K562 (cell line): ENCODE measurements at regions not wholly inside any gene's neighbourhood (a gene's known extent, or its start where the extent isn't known, plus 50 kb on each side); places are given as distances from the start of the nearest gene placed in this dataset.
A peak's percentile ranks its signal among the peaks of the same experiment; 100 is the strongest.

Experiments
- ATAC-seq: fragments of 200-7000 bp; cut with Tn5 transposase; 3 replicates; pipeline ENCODE4 v1.9.1; 2020; ENCODE audit warnings: moderate library complexity
- BruUV-seq: library from RNA; stranded (reverse); fragments of 400-500 nt; replicated peaks from 2 replicates; lab custom pipeline; 2021; lab: Mats Ljungman, UMichigan
- CTCF ChIA-PET: fragments of 300-600 bp; formaldehyde crosslinking; extraction: SDS; loops from one replicate; lab custom pipeline; 2021; ENCODE audit warnings: low intra/inter-chr PET ratio; lab: Yijun Ruan, JAX
- POLR2A ChIA-PET: fragments of 300-600, 350-650 bp; sonication (Branson Sonifier 250); formaldehyde crosslinking; extraction: SDS; loops from one replicate; lab custom pipeline; 2021; ENCODE audit warnings: antibody characterized with exemption, inconsistent platforms; lab: Yijun Ruan, JAX
- DNase-seq, 4 experiments: peaks; one replicate each; pipeline versions ENCODE4 v3.0.0 to v3.0.0-alpha.2; 2011 to 2018; ENCODE audit warnings: low spot score in 3 of 4, mixed read lengths in 3 of 4; ENCODE audit errors: extremely low read depth in 1 of 4
- FAIRE-seq: peaks from 2 replicates; lab custom pipeline; 2011; peaks lifted over from hg19 to GRCh38; lab: Jason Lieb, UNC
- H2AFZ ChIP-seq: 2 replicates; pipeline ENCODE4 v1.6.0; 2011; ENCODE audit warnings: low read depth, low read length, control low read depth, inconsistent platforms
- H3K27ac ChIP-seq: fragments of 200-600 bp; 3 replicates; pipeline ENCODE4 v1.8.0; 2011; ENCODE audit warnings: low read depth, mild to moderate bottlenecking, control low read depth, inconsistent platforms, low read length, moderate library complexity, mixed read lengths; ENCODE audit errors: extremely low read depth
- H3K27me3 ChIP-seq, 2 experiments: fragments of 300-600 bp in 1 of 2; 2 replicates in 1 of 2; 3 replicates in 1 of 2; pipeline versions ENCODE4 v1.6.0 to v1.8.0; 2011; ENCODE audit warnings: inconsistent platforms in 2 of 2, low read length in 2 of 2, mild to moderate bottlenecking in 1 of 2, mixed read lengths in 1 of 2, moderate library complexity in 1 of 2; ENCODE audit not compliant: control insufficient read depth in 2 of 2, insufficient read depth in 2 of 2
- H3K36me3 ChIP-seq: fragments of 300-600 bp; 3 replicates; pipeline ENCODE4 v1.8.0; 2011; ENCODE audit warnings: mild to moderate bottlenecking, low read length, inconsistent platforms; ENCODE audit not compliant: control insufficient read depth, insufficient read depth
- H3K4me1 ChIP-seq, 2 experiments: fragments of 200-600 bp in 1 of 2; replicated peaks in 1 of 2; 2 replicates in 1 of 2; 3 replicates in 1 of 2; pipeline versions ENCODE4 v1.5.1 to v1.8.0; 2011; ENCODE audit warnings: inconsistent platforms in 2 of 2, low read length in 2 of 2, mild to moderate bottlenecking in 1 of 2, mixed read lengths in 1 of 2, moderate library complexity in 1 of 2; ENCODE audit not compliant: control insufficient read depth in 2 of 2, insufficient read depth in 2 of 2
- H3K4me2 ChIP-seq: 2 replicates; pipeline ENCODE4 v1.6.1; 2011; ENCODE audit warnings: low read length, control low read depth, inconsistent platforms, mixed read lengths; ENCODE audit not compliant: insufficient read depth
- H3K4me3 ChIP-seq: fragments of 200-600 bp; sonication (generic), shearing (Covaris generic); 2 replicates; pipeline ENCODE4 v1.5.1; 2016; ENCODE audit warnings: control low read depth, inconsistent platforms
- H3K79me2 ChIP-seq: fragments of 200-600 bp; 3 replicates; pipeline ENCODE4 v1.8.0; 2011; ENCODE audit warnings: low read length, inconsistent platforms; ENCODE audit not compliant: control insufficient read depth, insufficient read depth
- H3K9ac ChIP-seq, 2 experiments: 2 replicates each; pipeline versions ENCODE4 v1.6.0 to v1.6.1; 2011; ENCODE audit warnings: low read depth in 2 of 2, low read length in 2 of 2, control low read depth in 1 of 2, inconsistent platforms in 1 of 2, mild to moderate bottlenecking in 1 of 2, mixed read lengths in 1 of 2; ENCODE audit not compliant: insufficient read depth in 1 of 2
- H3K9me1 ChIP-seq: one replicate; pipeline ENCODE4 v1.6.0; 2011; ENCODE audit warnings: inconsistent platforms, mild to moderate bottlenecking, low read length, moderate library complexity; ENCODE audit not compliant: control insufficient read depth, insufficient read depth
- H3K9me3 ChIP-seq: replicated peaks from 2 replicates; pipeline ENCODE4 v1.5.1; 2011; ENCODE audit warnings: low read depth, low read length, inconsistent platforms; ENCODE audit not compliant: control insufficient read depth, insufficient read depth
- H4K20me1 ChIP-seq: replicated peaks from 2 replicates; pipeline ENCODE4 v1.6.1; 2011; ENCODE audit warnings: low read length, inconsistent platforms, mixed read lengths; ENCODE audit not compliant: control insufficient read depth, insufficient read depth
- CREBBP ChIP-seq: IDR thresholded peaks from one replicate; pipeline ENCODE4 v1.6.1; 2012; ENCODE audit warnings: low read depth, mild to moderate bottlenecking, control low read depth, inconsistent platforms, low read length
- FOXM1 ChIP-seq, 2 experiments: fragments of 450-650 bp in 1 of 2; sonication (generic) in 1 of 2; formaldehyde crosslinking in 1 of 2; IDR thresholded peaks; 2 replicates each; pipeline versions ENCODE4 v1.6.1 to v1.9.0; 2017 to 2022; ENCODE audit warnings: low read depth in 2 of 2, mild to moderate bottlenecking in 2 of 2, missing genetic modification reagents in 1 of 2, moderate library complexity in 1 of 2
- GATAD2A ChIP-seq: fragments of 450-650 bp; IDR thresholded peaks from 2 replicates; pipeline ENCODE4 v1.6.1; 2017
- RBM25 ChIP-seq: fragments of 200-400 bp; formaldehyde crosslinking; IDR thresholded peaks from 2 replicates; pipeline ENCODE4 v1.6.1; 2018; ENCODE audit warnings: low read length, low read depth, moderate library complexity; ENCODE audit not compliant: severe bottlenecking
- ZNF212 ChIP-seq: fragments of 450-650 bp; formaldehyde crosslinking; IDR thresholded peaks from 2 replicates; pipeline ENCODE4 v1.4.0; 2020; ENCODE audit warnings: mild to moderate bottlenecking
- WGBS: fragments of 100-300 bp; shearing (Covaris generic); methylation state at CpG from one replicate; pipeline ENCODE4 v1.1.6; 2016; ENCODE audit warnings: low coverage, mixed read lengths; ENCODE audit not compliant: insufficient coverage; ENCODE audit errors: missing lambda C conversion rate; 5-methylcytosine and 5-hydroxymethylcytosine counted together
- in situ Hi-C: fragments of 300-500 bp; cut with MboI; formaldehyde crosslinking; loops from 4 replicates; pipeline ENCODE4 v1.15.0; 2018; ENCODE audit warnings: inconsistent platforms, mixed read lengths
- intact Hi-C: fragments of 100-400 bp; cut with micrococcal nuclease; formaldehyde crosslinking; loops from 2 replicates; pipeline ENCODE4 v1.14.2; 2022

DNA sequence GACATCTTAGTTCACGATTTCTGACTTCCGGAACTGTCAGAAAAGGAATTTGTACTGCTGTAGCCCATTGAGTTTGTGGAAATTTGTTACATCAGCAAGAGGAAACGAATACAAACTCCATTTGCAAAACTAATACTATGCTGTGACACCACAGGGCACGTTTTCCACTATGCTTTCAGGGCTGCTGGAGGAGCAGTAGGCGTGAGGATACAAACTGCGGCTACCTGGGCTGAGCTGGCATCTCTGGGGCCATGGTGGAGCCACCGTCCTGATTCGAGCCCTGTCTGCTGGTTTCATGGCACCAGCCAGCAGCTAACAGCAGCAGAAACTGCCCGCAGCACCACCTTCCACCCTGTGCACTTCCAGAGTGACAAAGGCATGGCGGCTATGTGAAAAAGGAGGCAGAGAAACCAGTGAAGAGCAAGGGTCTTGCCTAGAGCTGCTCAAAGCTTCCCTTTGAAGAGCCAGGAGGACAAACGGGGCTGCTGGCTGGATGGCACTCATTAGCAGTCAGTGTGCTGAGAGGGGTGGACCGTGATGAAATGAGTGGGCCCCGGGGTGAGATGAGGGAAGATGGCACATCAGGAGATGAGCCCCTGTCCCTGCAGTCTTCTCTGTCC lies 58.9 kb upstream of the STX16 start:
- CTCF ChIA-PET, result no interaction called here
- Histone ChIP-seq H3K27me3 (peaks cover 36 to 66% of the 10 kb centered on the region in 2 experiments), H3K4me2 (no peak overlapping the region), H2AFZ (no peak overlapping the region), H3K4me3 (no peak overlapping the region), H3K9me1 (no peaks in the 10 kb centered on the region), H3K79me2 (no peaks in the 10 kb centered on the region), H3K27ac (no peak overlapping the region), H3K4me1 (no peaks in the 10 kb centered on the region), H3K9ac (no peak overlapping the region), H3K36me3 (no peaks in the 10 kb centered on the region), H4K20me1 (no peaks in the 10 kb centered on the region; the same call in 1 of the 2 replicates), H3K9me3 (no peaks in the 10 kb centered on the region; the same call in 1 of the 2 replicates)
- intact Hi-C loops, result no loop called here
- FAIRE-seq (no peak), ATAC-seq (no peak), DNase-seq (no peak)
- in situ Hi-C loops, result no loop called here
- TF ChIP-seq ZNF212, result no peak
- no peak for TF ChIP-seq GATAD2A
- TF ChIP-seq FOXM1 (IDR thresholded peaks at IDR 0.05; ENCODE audit: low read depth), result no peak
- TF ChIP-seq FOXM1 (CRISPR knock-in tag; IDR thresholded peaks at IDR 0.05; ENCODE audit: low read depth), result no peak
- POLR2A ChIA-PET, result interaction anchor here (0.6 to 1.0 kb wide), 4 partner anchors 11 to 17 kb away, joined by 3 to 8 read pairs (median 3); no protein-coding TSS in a partner anchor
- BruUV-seq, result no TSS peak
- 4% methylated on average over 13 of the region's 13 CpGs for WGBS

DNA sequence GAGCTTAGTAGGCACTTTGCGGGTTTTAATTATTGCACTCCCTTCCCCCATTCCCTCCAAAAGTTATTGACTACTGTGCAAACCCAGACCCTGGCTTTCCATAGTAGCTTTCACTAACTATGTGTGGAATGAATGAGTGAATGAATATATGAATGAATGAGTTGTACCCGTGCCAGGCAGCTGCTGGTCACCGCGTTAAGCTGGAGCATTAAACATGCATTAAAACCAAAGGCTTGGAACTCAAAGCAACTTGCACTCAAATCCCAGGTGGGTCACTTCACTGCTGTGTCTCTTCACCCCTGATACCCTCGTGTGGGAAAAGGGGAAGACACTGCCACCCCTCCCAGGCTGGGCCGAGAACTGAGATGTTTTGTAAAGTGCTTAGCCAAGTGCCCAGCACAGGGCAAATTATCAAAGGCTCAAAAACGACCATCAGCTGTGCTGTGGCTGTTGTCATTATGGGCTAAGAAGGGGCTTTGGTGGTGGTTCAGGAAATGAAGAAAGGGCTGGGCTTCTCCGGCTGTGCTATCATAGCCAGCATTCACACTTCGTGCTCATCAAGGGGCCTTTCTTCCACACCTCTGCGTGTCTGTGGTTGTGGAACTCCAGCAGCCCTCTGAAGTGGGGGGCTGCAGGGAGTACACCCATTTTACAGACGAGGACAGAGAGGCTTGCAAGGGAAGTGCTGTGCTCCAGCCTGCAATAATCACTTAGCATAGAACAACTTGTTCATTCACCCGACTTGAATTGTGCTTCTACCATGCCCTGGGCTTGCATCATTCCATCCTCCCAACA lies 60.2 kb upstream of the STX16 start:
- Histone ChIP-seq H3K9ac (no peak overlapping the region), H3K4me1 (no peaks in the 10 kb centered on the region), H3K27me3 (peaks cover 32 to 63% of the 10 kb centered on the region in 2 experiments), H3K4me3 (no peak overlapping the region), H4K20me1 (no peaks in the 10 kb centered on the region; the same call in 1 of the 2 replicates), H3K9me1 (no peaks in the 10 kb centered on the region), H3K27ac (no peak overlapping the region), H3K79me2 (no peaks in the 10 kb centered on the region), H3K9me3 (no peaks in the 10 kb centered on the region; the same call in 1 of the 2 replicates), H2AFZ (no peak overlapping the region), H3K4me2 (no peak overlapping the region), H3K36me3 (no peaks in the 10 kb centered on the region)
- DNase-seq, result no peak
- intact Hi-C loops, result no loop called here
- WGBS, result 2% methylated on average over 12 of the region's 12 CpGs
- FAIRE-seq, result no peak
- ATAC-seq, result no peak
- ChIA-PET CTCF (no interaction called here), POLR2A (interaction anchor here (0.6 to 1.0 kb wide), 2 partner anchors 12 to 158 kb away, joined by 4 to 5 read pairs; no protein-coding TSS in a partner anchor)
- TF ChIP-seq CREBBP, result no peak
- TF ChIP-seq RBM25, result peak; percentile 9
- in situ Hi-C loops, result no loop called here
- no TSS peak for BruUV-seq
